HepG2 (cell line): ENCODE measurements at regions not wholly inside any gene's neighbourhood (a gene's known extent, or its start where the extent isn't known, plus 50 kb on each side); places are given as distances from the start of the nearest gene placed in this dataset.

ENCODE experiments used
- ATAC-seq: fragments of 200-7000 bp; cut with Tn5 transposase; 3 replicates; pipeline ENCODE4 v1.9.1; 2020; ENCODE audit warnings: mild to moderate bottlenecking, moderate library complexity
- BruUV-seq: library from RNA; stranded (reverse); fragments of 400-500 nt; replicated peaks from 2 replicates; lab custom pipeline; 2021; lab: Mats Ljungman, UMichigan
- CTCF ChIA-PET: fragments of 300-600 bp; formaldehyde crosslinking; extraction: SDS; loops from one replicate; lab custom pipeline; 2021; ENCODE audit warnings: low total read pairs, inconsistent platforms, low intra/inter-chr PET ratio; lab: Yijun Ruan, JAX
- POLR2A ChIA-PET: fragments of 350-600 bp; sonication (Branson Sonifier 250); formaldehyde crosslinking; loops from one replicate; lab custom pipeline; 2020; ENCODE audit warnings: antibody characterized with exemption, inconsistent platforms; lab: Yijun Ruan, JAX
- DNase-seq: peaks from one replicate; pipeline ENCODE4 v3.0.0-alpha.2; 2015; ENCODE audit warnings: low spot score
- FAIRE-seq: peaks from 3 replicates; lab custom pipeline; 2011; peaks lifted over from hg19 to GRCh38; lab: Jason Lieb, UNC
- H2AFZ ChIP-seq: one replicate; pipeline ENCODE4 v1.6.1; 2011; ENCODE audit warnings: low read length, inconsistent platforms
- H3K27ac ChIP-seq: fragments of 300-600 bp; 3 replicates; pipeline ENCODE4 v1.8.0; 2011; ENCODE audit warnings: mixed run types, mild to moderate bottlenecking, mixed read lengths, low read length, inconsistent platforms; ENCODE audit not compliant: insufficient read depth; ENCODE audit errors: extremely low read length
- H3K27me3 ChIP-seq, 2 experiments: fragments of 200-600 bp in 1 of 2; 2 replicates in 1 of 2; 3 replicates in 1 of 2; pipeline versions ENCODE4 v1.6.0 to v1.8.0; 2011; ENCODE audit warnings: low read length in 2 of 2, mild to moderate bottlenecking in 2 of 2, moderate library complexity in 2 of 2, inconsistent platforms in 1 of 2; ENCODE audit not compliant: insufficient read depth in 2 of 2, control insufficient read depth in 1 of 2
- H3K36me3 ChIP-seq, 2 experiments: fragments of 200-600 bp in 1 of 2; replicated peaks in 1 of 2; 2 replicates in 1 of 2; 3 replicates in 1 of 2; pipeline versions ENCODE4 v1.5.1 to v1.8.0; 2011; ENCODE audit warnings: low read length in 2 of 2, inconsistent platforms in 1 of 2; ENCODE audit not compliant: insufficient read depth in 2 of 2, control insufficient read depth in 1 of 2
- H3K4me1 ChIP-seq: 2 replicates; pipeline ENCODE4 v1.5.1; 2012; ENCODE audit warnings: low read length, inconsistent platforms; ENCODE audit not compliant: insufficient read depth
- H3K4me2 ChIP-seq: 2 replicates; pipeline ENCODE4 v1.6.0; 2011; ENCODE audit warnings: low read depth, low read length, inconsistent platforms
- H3K4me3 ChIP-seq, 3 experiments: fragments of 200-600 bp in 1 of 3; sonication (generic), shearing (Covaris generic) in 1 of 3; replicated peaks in 1 of 3; 2 replicates each; pipeline ENCODE4 v1.5.1; 2011 to 2016; ENCODE audit warnings: low read length in 3 of 3, inconsistent platforms in 2 of 3, low read depth in 2 of 3, mild to moderate bottlenecking in 2 of 3, control low read depth in 1 of 3, mixed read lengths in 1 of 3; ENCODE audit not compliant: insufficient read depth in 1 of 3
- H3K79me2 ChIP-seq: one replicate; pipeline ENCODE4 v1.6.1; 2011; ENCODE audit warnings: low read length, inconsistent platforms; ENCODE audit not compliant: insufficient read depth
- H3K9ac ChIP-seq: 2 replicates; pipeline ENCODE4 v1.6.0; 2011; ENCODE audit warnings: mild to moderate bottlenecking, low read depth, low read length, inconsistent platforms; ENCODE audit not compliant: insufficient read depth
- H3K9me3 ChIP-seq: 2 replicates; pipeline ENCODE4 v1.5.1; 2012; ENCODE audit warnings: mild to moderate bottlenecking, low read length
- H4K20me1 ChIP-seq: 2 replicates; pipeline ENCODE4 v1.6.0; 2011; ENCODE audit warnings: inconsistent platforms, mild to moderate bottlenecking, low read length, moderate library complexity; ENCODE audit not compliant: insufficient read depth
- ATF7-NPFF ChIP-seq: sonication (generic); formaldehyde crosslinking; IDR thresholded peaks from 2 replicates; pipeline ENCODE4 v1.8.1; 2023; ENCODE audit warnings: mild to moderate bottlenecking, low read depth, missing genetic modification reagents, moderate library complexity
- CCDC6 ChIP-seq: sonication (generic); formaldehyde crosslinking; IDR thresholded peaks from 2 replicates; pipeline ENCODE4 v1.8.1; 2022; ENCODE audit warnings: mild to moderate bottlenecking, missing genetic modification reagents, moderate library complexity
- HNRNPUL1 ChIP-seq: fragments of 200-400 bp; formaldehyde crosslinking; IDR thresholded peaks from 2 replicates; pipeline ENCODE4 v1.6.1; 2017; ENCODE audit warnings: low read depth, mild to moderate bottlenecking, low read length, moderate library complexity
- NR3C1 ChIP-seq: sonication (generic); formaldehyde crosslinking; IDR thresholded peaks from 2 replicates; pipeline ENCODE4 v1.4.0; 2020; ENCODE audit warnings: missing genetic modification reagents
- SMAD9 ChIP-seq: sonication (generic); formaldehyde crosslinking; IDR thresholded peaks from 2 replicates; pipeline ENCODE4 v1.5.1; 2020; ENCODE audit warnings: mild to moderate bottlenecking, missing genetic modification reagents
- SNAPC2 ChIP-seq: sonication (generic); formaldehyde crosslinking; IDR thresholded peaks from 2 replicates; pipeline ENCODE4 v1.8.1; 2022; ENCODE audit warnings: mild to moderate bottlenecking, missing genetic modification reagents
- YEATS4 ChIP-seq: sonication (generic); formaldehyde crosslinking; IDR thresholded peaks from 2 replicates; pipeline ENCODE4 v1.4.0; 2020; ENCODE audit warnings: missing genetic modification reagents, borderline replicate concordance
- ZFAT ChIP-seq: sonication (generic); formaldehyde crosslinking; conservative IDR thresholded peaks from 2 replicates; pipeline ENCODE4 v1.8.1; 2023; ENCODE audit warnings: missing genetic modification reagents, inconsistent platforms
- ZKSCAN5 ChIP-seq: sonication (generic); formaldehyde crosslinking; IDR thresholded peaks from 2 replicates; pipeline ENCODE4 v1.5.1; 2020; ENCODE audit warnings: mild to moderate bottlenecking, missing genetic modification reagents
- ZNF687 ChIP-seq: sonication (generic); formaldehyde crosslinking; IDR thresholded peaks from 2 replicates; pipeline ENCODE4 v1.5.1; 2020; ENCODE audit warnings: mild to moderate bottlenecking, missing genetic modification reagents, moderate library complexity
- ZNF776 ChIP-seq: sonication (generic); formaldehyde crosslinking; IDR thresholded peaks from 2 replicates; pipeline ENCODE4 v1.4.0; 2020; ENCODE audit warnings: mild to moderate bottlenecking, missing genetic modification reagents
- WGBS: methylation state at CpG from one replicate; pipeline ENCODE4 v1.1.6; 2017; ENCODE audit warnings: low lambda C conversion rate; 5-methylcytosine and 5-hydroxymethylcytosine counted together
- in situ Hi-C: cut with HindIII; loops from 2 replicates; pipeline ENCODE4 v1.10.0; 2017; ENCODE audit warnings: low pct_unique_long_range_greater_than_20kb; ENCODE audit not compliant: extremely low pct_ligation_motif_present
- intact Hi-C: fragments of 100-400 bp; cut with micrococcal nuclease; formaldehyde crosslinking; loops from one replicate; pipeline ENCODE4 v1.10.0; 2022; ENCODE audit not compliant: unreplicated experiment
- TF ChIP-seq, protein P1 (sequence below): IDR thresholded peaks from 2 replicates; pipeline ENCODE4 v1.6.1; 2012; ENCODE audit warnings: low read depth, low read length, improper control_type of control experiment

DNA sequence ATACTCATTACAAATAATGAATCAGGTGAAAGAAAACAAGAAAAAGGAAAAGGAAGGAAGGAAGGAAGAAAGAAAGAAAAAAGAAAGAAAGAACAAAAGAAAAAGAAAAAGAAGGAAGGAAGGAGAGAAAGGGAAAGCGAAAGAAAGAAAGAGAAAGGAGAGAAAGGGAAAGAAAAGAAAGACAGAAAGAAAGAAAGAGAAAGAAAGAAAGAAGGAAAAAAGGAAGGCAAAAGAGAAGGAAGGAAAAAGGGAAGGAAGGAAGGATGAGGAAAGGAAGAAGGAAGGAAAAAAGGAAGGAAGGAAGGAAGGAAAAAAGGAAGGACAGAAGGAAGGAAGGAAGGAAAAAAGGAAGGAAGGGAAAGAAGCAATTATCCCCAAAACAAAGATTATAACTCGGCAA lies 1460.4 kb upstream of the PIK3C3 start:
- H3K9me3 ChIP-seq = no peaks in the 10 kb centered on the region
- H3K4me2 ChIP-seq = no peak overlapping the region
- ATAC-seq = no peak
- ChIA-PET CTCF (no interaction called here), POLR2A (no interaction called here)
- no peaks in the 10 kb centered on the region for H3K27me3 ChIP-seq
- intact Hi-C loops (no loop called here), in situ Hi-C loops (no loop called here)
- no peak for FAIRE-seq
- H4K20me1 ChIP-seq = no peaks in the 10 kb centered on the region
- H3K79me2 ChIP-seq = no peaks in the 10 kb centered on the region
- whole genome bisulfite sequencing = 1% methylated on average over 2 of the region's 2 CpGs
- no peak for DNase-seq
- no peak overlapping the region for H3K27ac ChIP-seq
- H3K4me1 ChIP-seq = no peaks in the 10 kb centered on the region
- H3K9ac ChIP-seq = no peak overlapping the region
- H3K36me3 ChIP-seq = no peaks in the 10 kb centered on the region
- H3K4me3 ChIP-seq = no peak overlapping the region
- BruUV-seq = no TSS peak
- no peak overlapping the region for H2AFZ ChIP-seq
- TF ChIP-seq CCDC6 (CRISPR knock-in tag) = no peak
- no peak for TF ChIP-seq ZKSCAN5 (CRISPR knock-in tag)
- TF ChIP-seq ATF7-NPFF (CRISPR knock-in tag) = no peak
- no peak for TF ChIP-seq YEATS4
- no peak for TF ChIP-seq SNAPC2 (CRISPR knock-in tag)
- no peak for TF ChIP-seq SMAD9
- no peak for TF ChIP-seq NR3C1 (CRISPR knock-in tag)
- TF ChIP-seq ZNF687 = no peak
- no peak for TF ChIP-seq ZFAT (CRISPR knock-in tag)
- no peak for TF ChIP-seq ZNF776 (CRISPR knock-in tag)
- TF ChIP-seq, protein P1, sequence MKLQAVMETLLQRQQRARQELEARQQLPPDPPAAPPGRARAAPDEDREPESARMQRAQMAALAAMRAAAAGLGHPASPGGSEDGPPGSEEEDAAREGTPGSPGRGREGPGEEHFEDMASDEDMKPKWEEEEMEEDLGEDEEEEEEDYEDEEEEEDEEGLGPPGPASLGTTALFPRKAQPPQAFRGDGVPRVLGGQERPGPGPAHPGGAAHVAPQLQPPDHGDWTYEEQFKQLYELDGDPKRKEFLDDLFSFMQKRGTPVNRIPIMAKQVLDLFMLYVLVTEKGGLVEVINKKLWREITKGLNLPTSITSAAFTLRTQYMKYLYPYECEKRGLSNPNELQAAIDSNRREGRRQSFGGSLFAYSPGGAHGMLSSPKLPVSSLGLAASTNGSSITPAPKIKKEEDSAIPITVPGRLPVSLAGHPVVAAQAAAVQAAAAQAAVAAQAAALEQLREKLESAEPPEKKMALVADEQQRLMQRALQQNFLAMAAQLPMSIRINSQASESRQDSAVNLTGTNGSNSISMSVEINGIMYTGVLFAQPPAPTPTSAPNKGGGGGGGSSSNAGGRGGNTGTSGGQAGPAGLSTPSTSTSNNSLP = no peak
- no peak for TF ChIP-seq HNRNPUL1
